H1 (cell line): ENCODE measurements at regions not wholly inside any gene's neighbourhood (a gene's known extent, or its start where the extent isn't known, plus 50 kb on each side); places are given as distances from the start of the nearest gene placed in this dataset.

Experiments
- CTCF ChIA-PET: fragments of 300-600 bp; sonication (Branson Sonifier 250); formaldehyde crosslinking; loops from one replicate; lab custom pipeline; 2021; ENCODE audit not compliant: partially characterized antibody; lab: Charles Lee
- POLR2A ChIA-PET: fragments of 300-600 bp; sonication (Branson Sonifier 250); formaldehyde crosslinking; loops from one replicate; lab custom pipeline; 2021; ENCODE audit warnings: inconsistent platforms; ENCODE audit not compliant: partially characterized antibody; lab: Charles Lee
- DNase-seq, 2 experiments: peaks; one replicate each; pipeline versions ENCODE4 v3.0.0 to v3.0.0-alpha.2; 2010 to 2022; ENCODE audit warnings: low spot score in 2 of 2, low read depth in 1 of 2, mixed read lengths in 1 of 2
- FAIRE-seq: peaks from 2 replicates; lab custom pipeline; 2011; peaks lifted over from hg19 to GRCh38; lab: Jason Lieb, UNC
- H2AFZ ChIP-seq: 2 replicates; pipeline ENCODE4 v1.8.1; 2012; ENCODE audit warnings: low read length, inconsistent platforms
- H2AK5ac ChIP-seq: 2 replicates; pipeline ENCODE4 v1.6.1; 2013; ENCODE audit warnings: low read depth, low read length
- H2BK120ac ChIP-seq: replicated peaks from 2 replicates; pipeline ENCODE3; 2013; ENCODE audit warnings: low read depth, low read length, inconsistent platforms
- H2BK12ac ChIP-seq: 2 replicates; pipeline ENCODE4 v1.6.1; 2013; ENCODE audit warnings: low read depth, low read length
- H2BK15ac ChIP-seq: 2 replicates; pipeline ENCODE4 v1.6.1; 2013; ENCODE audit warnings: low read length
- H2BK20ac ChIP-seq: 2 replicates; pipeline ENCODE4 v1.6.1; 2013; ENCODE audit warnings: low read length
- H2BK5ac ChIP-seq: 2 replicates; pipeline ENCODE4 v1.6.1; 2013; ENCODE audit warnings: low read depth, low read length
- H3K14ac ChIP-seq: 2 replicates; pipeline ENCODE4 v1.6.1; 2013; ENCODE audit warnings: inconsistent platforms; ENCODE audit not compliant: insufficient read length
- H3K18ac ChIP-seq: 2 replicates; pipeline ENCODE4 v1.6.1; 2013; ENCODE audit warnings: low read length; ENCODE audit errors: extremely low read depth
- H3K23ac ChIP-seq: 2 replicates; pipeline ENCODE4 v1.6.1; 2013; ENCODE audit warnings: inconsistent platforms; ENCODE audit not compliant: insufficient read length
- H3K23me2 ChIP-seq: 2 replicates; pipeline ENCODE4 v1.6.1; 2013; ENCODE audit warnings: low read depth, low read length
- H3K27ac ChIP-seq: 2 replicates; pipeline ENCODE4 v1.6.1; 2011; ENCODE audit warnings: low read depth, low read length, inconsistent platforms
- H3K27me3 ChIP-seq, 4 experiments: replicated peaks in 1 of 4; 1 replicate in 1 of 4; 2 replicates in 3 of 4; pipeline versions ENCODE4 v1.6.1 to v1.8.1; 2011 to 2013; ENCODE audit warnings: low read length in 3 of 4, mild to moderate bottlenecking in 3 of 4, inconsistent platforms in 2 of 4, mixed read lengths in 2 of 4, moderate library complexity in 1 of 4; ENCODE audit not compliant: control insufficient read depth in 3 of 4, insufficient read depth in 3 of 4; ENCODE audit errors: extremely low read depth in 1 of 4
- H3K36me3 ChIP-seq, 4 experiments: 2 replicates each; pipeline versions ENCODE4 v1.6.1 to v1.8.1; 2011 to 2013; ENCODE audit warnings: mild to moderate bottlenecking in 4 of 4, low read length in 3 of 4, moderate library complexity in 2 of 4, control low read depth in 1 of 4, inconsistent platforms in 1 of 4; ENCODE audit not compliant: insufficient read depth in 4 of 4, control insufficient read depth in 2 of 4
- H3K4ac ChIP-seq: replicated peaks from 2 replicates; pipeline ENCODE3; 2013; ENCODE audit warnings: low read length, low read depth, mixed read lengths, inconsistent platforms; ENCODE audit not compliant: insufficient read length
- H3K4me1 ChIP-seq, 4 experiments: replicated peaks in 1 of 4; 1 replicate in 1 of 4; 2 replicates in 3 of 4; pipeline versions ENCODE4 v1.6.1 to v1.8.1; 2011 to 2013; ENCODE audit warnings: low read length in 3 of 4, inconsistent platforms in 2 of 4, mixed read lengths in 1 of 4; ENCODE audit not compliant: insufficient read depth in 4 of 4, control insufficient read depth in 3 of 4
- H3K4me2 ChIP-seq, 2 experiments: 2 replicates each; pipeline versions ENCODE4 v1.6.1 to v1.8.1; 2011 to 2013; ENCODE audit warnings: low read depth in 2 of 2, low read length in 2 of 2, control low read depth in 1 of 2, inconsistent platforms in 1 of 2, mild to moderate bottlenecking in 1 of 2; ENCODE audit not compliant: insufficient read depth in 1 of 2
- H3K4me3 ChIP-seq, 4 experiments: fragments of 200-600, 300-600 bp in 1 of 4; sonication (generic), shearing (Covaris generic), sonication (Bioruptor Twin) in 1 of 4; 2 replicates each; pipeline versions ENCODE4 v1.5.1 to v1.8.1; 2011 to 2016; ENCODE audit warnings: low read length in 4 of 4, low read depth in 3 of 4, control low read depth in 2 of 4, inconsistent platforms in 2 of 4, mild to moderate bottlenecking in 2 of 4, mixed read lengths in 1 of 4, moderate library complexity in 1 of 4; ENCODE audit not compliant: insufficient read depth in 2 of 4; ENCODE audit errors: extremely low read depth in 1 of 4
- H3K56ac ChIP-seq: replicated peaks from 2 replicates; pipeline ENCODE3; 2013; ENCODE audit warnings: low read depth, mild to moderate bottlenecking, mixed read lengths, low read length, inconsistent platforms; ENCODE audit not compliant: insufficient read length
- H3K79me1 ChIP-seq: 2 replicates; pipeline ENCODE4 v1.6.1; 2013; ENCODE audit warnings: low read depth, low read length, control low read depth
- H3K79me2 ChIP-seq, 2 experiments: 2 replicates each; pipeline versions ENCODE4 v1.6.1 to v1.8.1; 2012 to 2013; ENCODE audit warnings: low read length in 2 of 2, mild to moderate bottlenecking in 2 of 2, inconsistent platforms in 1 of 2; ENCODE audit not compliant: insufficient read depth in 2 of 2, control insufficient read depth in 1 of 2
- H3K9ac ChIP-seq, 4 experiments: replicated peaks in 1 of 4; 1 replicate in 1 of 4; 2 replicates in 3 of 4; pipeline versions ENCODE4 v1.6.1 to v1.8.1; 2011 to 2013; ENCODE audit warnings: low read depth in 3 of 4, low read length in 3 of 4, control low read depth in 2 of 4, mild to moderate bottlenecking in 2 of 4, moderate library complexity in 2 of 4, inconsistent platforms in 1 of 4; ENCODE audit errors: extremely low read depth in 1 of 4
- H3K9me3 ChIP-seq, 2 experiments: 2 replicates each; pipeline versions ENCODE4 v1.6.1 to v1.8.1; 2012 to 2013; ENCODE audit warnings: mild to moderate bottlenecking in 2 of 2, moderate library complexity in 2 of 2, control low read depth in 1 of 2, inconsistent platforms in 1 of 2, low read depth in 1 of 2, low read length in 1 of 2, mixed read lengths in 1 of 2; ENCODE audit not compliant: insufficient read depth in 2 of 2
- H4K20me1 ChIP-seq, 2 experiments: replicated peaks in 1 of 2; 2 replicates each; pipeline versions ENCODE3 to v1.8.1; 2011 to 2013; ENCODE audit warnings: inconsistent platforms in 2 of 2, low read length in 2 of 2, mild to moderate bottlenecking in 1 of 2; ENCODE audit not compliant: insufficient read depth in 2 of 2, control insufficient read depth in 1 of 2
- H4K5ac ChIP-seq: 2 replicates; pipeline ENCODE4 v1.6.1; 2013; ENCODE audit warnings: low read length, low read depth, mixed read lengths, inconsistent platforms; ENCODE audit not compliant: insufficient read length
- H4K8ac ChIP-seq: 2 replicates; pipeline ENCODE4 v1.8.0; 2013; ENCODE audit warnings: mild to moderate bottlenecking, moderate library complexity, low read length, inconsistent platforms; ENCODE audit not compliant: insufficient read depth; ENCODE audit errors: extremely low read depth
- H4K91ac ChIP-seq: replicated peaks from 2 replicates; pipeline ENCODE3; 2013; ENCODE audit warnings: low read length, mixed read lengths, inconsistent platforms; ENCODE audit not compliant: insufficient read length
- CTBP2 ChIP-seq: IDR thresholded peaks from 2 replicates; pipeline ENCODE4 v1.7.0; 2011; ENCODE audit warnings: borderline replicate concordance, mild to moderate bottlenecking, moderate library complexity, mixed read lengths, low read length; ENCODE audit not compliant: insufficient read depth, insufficient read length
- NANOG ChIP-seq: IDR thresholded peaks from 2 replicates; pipeline ENCODE4 v1.6.1; 2011; ENCODE audit warnings: low read length, low read depth, mild to moderate bottlenecking, inconsistent platforms; ENCODE audit not compliant: insufficient read depth, poor library complexity, severe bottlenecking
- SAP30 ChIP-seq: fragments of 300-600 bp; sonication (generic); IDR thresholded peaks from 2 replicates; pipeline ENCODE4 v1.7.1; 2012; ENCODE audit warnings: low read length, moderate library complexity, mild to moderate bottlenecking, inconsistent platforms; ENCODE audit not compliant: insufficient read depth, insufficient replicate concordance
- SP2 ChIP-seq: IDR thresholded peaks from 2 replicates; pipeline ENCODE4 v1.6.1; 2012; ENCODE audit warnings: mild to moderate bottlenecking, low read length, inconsistent platforms
- SRF ChIP-seq: IDR thresholded peaks from 2 replicates; pipeline ENCODE4 v1.6.1; 2011; ENCODE audit warnings: mild to moderate bottlenecking, low read depth, low read length, moderate library complexity
- TBP ChIP-seq: IDR thresholded peaks from 2 replicates; pipeline ENCODE4 v1.6.1; 2011; ENCODE audit warnings: low read depth, low read length, improper control_type of control experiment
- TCF12 ChIP-seq: IDR thresholded peaks from 2 replicates; pipeline ENCODE4 v1.6.1; 2011; ENCODE audit warnings: low read depth, mild to moderate bottlenecking, low read length
- WGBS, 2 experiments: shearing (Covaris generic) in 1 of 2; methylation state at CpG; one replicate each; pipeline versions ENCODE4 v1.1.6 to v1.1.7; 2013 to 2015; ENCODE audit warnings: low lambda C conversion rate in 2 of 2, mixed read lengths in 2 of 2, inconsistent platforms in 1 of 2, low coverage in 1 of 2, missing lambda C conversion rate in 1 of 2; ENCODE audit not compliant: insufficient replicate concordance in 2 of 2, insufficient coverage in 1 of 2, insufficient read length in 1 of 2; ENCODE audit errors: extremely low coverage in 1 of 2, missing lambda C conversion rate in 1 of 2; 5-methylcytosine and 5-hydroxymethylcytosine counted together
- TF ChIP-seq, protein P1 (sequence below), 3 experiments: IDR thresholded peaks; 1 replicate in 2 of 3; 2 replicates in 1 of 3; pipeline versions ENCODE4 v1.5.1 to v1.6.1; 2011; ENCODE audit warnings: low read length in 3 of 3, mild to moderate bottlenecking in 3 of 3, inconsistent platforms in 2 of 3, low read depth in 1 of 3, moderate library complexity in 1 of 3; ENCODE audit not compliant: insufficient read depth in 1 of 3; ENCODE audit errors: control extremely low read depth in 1 of 3

DNA sequence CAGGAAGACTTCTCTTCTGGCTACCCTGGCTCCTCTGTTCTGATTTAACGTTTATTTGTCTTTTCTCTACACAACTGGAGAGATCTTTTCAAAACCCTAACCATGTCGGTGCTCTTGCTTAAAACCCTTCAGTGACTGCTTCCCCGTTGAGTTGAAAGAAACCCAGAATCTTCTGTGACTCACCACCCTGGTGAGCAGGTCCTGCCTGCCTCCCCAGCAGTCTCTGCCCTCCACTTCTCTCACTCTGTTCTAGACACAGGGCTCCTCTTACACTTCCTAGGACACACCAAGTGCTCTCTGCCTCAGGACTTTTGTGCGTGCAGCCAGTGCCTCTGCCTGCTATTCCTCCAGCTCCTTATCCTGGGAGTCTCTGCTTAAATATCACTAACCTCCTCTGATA lies 131.4 kb downstream of the IER5 start:
- Histone ChIP-seq H3K4ac (no peak overlapping the region), H3K27me3 (no peaks in the 10 kb centered on the region), H3K4me3 (no peak overlapping the region), H2BK20ac (no peak overlapping the region), H3K56ac (no peak overlapping the region), H2AK5ac (no peak overlapping the region), H4K8ac (no peak overlapping the region), H2BK120ac (no peak overlapping the region), H3K18ac (no peak overlapping the region), H3K36me3 (no peaks in the 10 kb centered on the region), H3K4me1 (peaks cover 2 to 4% (median 3%) of the 10 kb centered on the region in 4 experiments; a peak in 3 of 7 replicates), H3K9me3 (no peaks in the 10 kb centered on the region), H2AFZ (no peak overlapping the region), H3K23me2 (0 out of 2 replicates have a peak, but pooled peaks cover 2% of the 10 kb centered on the region), H3K79me1 (no peaks in the 10 kb centered on the region), H3K27ac (no peak overlapping the region), H3K4me2 (no peak overlapping the region), H2BK5ac (no peak overlapping the region; the same call in 1 of the 2 replicates), H3K14ac (no peak overlapping the region), H2BK12ac (no peak overlapping the region), H4K5ac (no peak overlapping the region), H2BK15ac (0 out of 2 replicates have a peak overlapping the region, but pooled peaks have one; percentile 81), H3K9ac (no peak overlapping the region), H4K20me1 (no peaks in the 10 kb centered on the region), H4K91ac (no peak overlapping the region), H3K79me2 (no peaks in the 10 kb centered on the region), H3K23ac (no peak overlapping the region)
- CTCF ChIA-PET = interaction anchor here (1.0 kb wide), 1 partner anchor 31 kb away, joined by 3 read pairs; no protein-coding TSS in a partner anchor
- WGBS, 2 experiments = 87% methylated on average over 4 of the region's 4 CpGs; no CpG with 5 or more reads in 1 of the 2 experiments
- POLR2A ChIA-PET = no interaction called here
- TF ChIP-seq SP2 (no peak), SAP30 (no peak), NANOG (no peak), CTBP2 (no peak), TCF12 (no peak), TBP (no peak), SRF (no peak)
- TF ChIP-seq, protein P1, sequence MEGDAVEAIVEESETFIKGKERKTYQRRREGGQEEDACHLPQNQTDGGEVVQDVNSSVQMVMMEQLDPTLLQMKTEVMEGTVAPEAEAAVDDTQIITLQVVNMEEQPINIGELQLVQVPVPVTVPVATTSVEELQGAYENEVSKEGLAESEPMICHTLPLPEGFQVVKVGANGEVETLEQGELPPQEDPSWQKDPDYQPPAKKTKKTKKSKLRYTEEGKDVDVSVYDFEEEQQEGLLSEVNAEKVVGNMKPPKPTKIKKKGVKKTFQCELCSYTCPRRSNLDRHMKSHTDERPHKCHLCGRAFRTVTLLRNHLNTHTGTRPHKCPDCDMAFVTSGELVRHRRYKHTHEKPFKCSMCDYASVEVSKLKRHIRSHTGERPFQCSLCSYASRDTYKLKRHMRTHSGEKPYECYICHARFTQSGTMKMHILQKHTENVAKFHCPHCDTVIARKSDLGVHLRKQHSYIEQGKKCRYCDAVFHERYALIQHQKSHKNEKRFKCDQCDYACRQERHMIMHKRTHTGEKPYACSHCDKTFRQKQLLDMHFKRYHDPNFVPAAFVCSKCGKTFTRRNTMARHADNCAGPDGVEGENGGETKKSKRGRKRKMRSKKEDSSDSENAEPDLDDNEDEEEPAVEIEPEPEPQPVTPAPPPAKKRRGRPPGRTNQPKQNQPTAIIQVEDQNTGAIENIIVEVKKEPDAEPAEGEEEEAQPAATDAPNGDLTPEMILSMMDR (IDR thresholded peaks at IDR 0.05; ENCODE audit: control extremely low read depth in 1 of 3, insufficient read depth in 1 of 3, low read depth in 1 of 3, low read length in 3 of 3) = no peak
- DNase-seq = no peak
- FAIRE-seq = no peak
